Astrocyte (in vitro differentiated cells and primary cell): ENCODE measurements at regions not wholly inside any gene's neighbourhood (a gene's known extent, or its start where the extent isn't known, plus 50 kb on each side); places are given as distances from the start of the nearest gene placed in this dataset.

Experiments used
- CTCF ChIP-seq: IDR thresholded peaks from 2 replicates; pipeline ENCODE4 v1.5.1; 2011; ENCODE audit warnings: low read depth, mild to moderate bottlenecking, inconsistent platforms, low read length, moderate library complexity; ENCODE audit not compliant: insufficient read depth
- EZH2 ChIP-seq: IDR thresholded peaks from 2 replicates; pipeline ENCODE4 v1.6.1; 2012; ENCODE audit warnings: mild to moderate bottlenecking, low read length, inconsistent platforms; ENCODE audit not compliant: insufficient read depth

DNA sequence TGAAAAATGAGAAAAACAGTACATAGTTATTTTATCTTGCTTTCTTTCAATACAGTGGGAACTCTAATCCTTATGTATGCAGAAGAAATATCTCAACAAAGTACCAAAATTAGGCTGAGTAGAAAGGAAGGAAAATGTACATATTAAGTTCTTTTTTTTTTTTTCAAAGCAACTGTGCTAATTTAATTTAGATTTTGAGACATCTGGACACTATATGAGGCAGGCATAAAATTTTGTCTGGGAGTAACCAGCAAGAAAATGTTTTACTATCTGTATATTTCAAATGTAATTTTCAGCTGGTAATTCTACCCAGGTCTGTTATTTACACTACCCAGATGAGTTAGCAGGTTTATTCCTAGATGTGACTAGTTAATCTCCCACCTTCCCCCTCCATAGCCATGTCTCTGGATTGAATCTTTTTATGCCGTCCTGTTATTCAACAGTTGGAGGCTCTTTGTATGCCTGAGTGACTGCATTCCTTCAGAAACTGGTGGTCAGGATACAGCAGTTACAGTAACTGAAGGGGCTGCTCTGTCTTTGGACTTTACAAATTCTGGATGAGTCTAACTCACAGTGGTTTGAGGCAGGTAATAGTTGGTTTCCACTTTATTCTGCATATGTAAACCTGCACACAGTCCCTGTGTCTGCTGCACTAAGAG lies 633.6 kb downstream of the PCDH18 start:
- TF ChIP-seq CTCF (no peak), EZH2 (no peak)
